Smooth muscle cell (in vitro differentiated cells): ENCODE measurements at regions not wholly inside any gene's neighbourhood (a gene's known extent, or its start where the extent isn't known, plus 50 kb on each side); places are given as distances from the start of the nearest gene placed in this dataset.

ENCODE experiments used
- DNase-seq: peaks from one replicate; lab custom pipeline; 2025; ENCODE audit not compliant: unreplicated experiment; lab: John Stamatoyannopoulos, UW
- H2AFZ ChIP-seq: fragments of 200-600 bp; sonication (generic); 2 replicates; pipeline ENCODE4 v1.6.0; 2016; ENCODE audit warnings: antibody characterized with exemption, low read depth, mild to moderate bottlenecking
- H3F3A ChIP-seq: fragments of 200-600 bp; sonication (generic); 2 replicates; pipeline ENCODE4 v1.6.0; 2017; ENCODE audit warnings: antibody characterized with exemption, low read depth
- H3K27ac ChIP-seq: fragments of 200-600 bp; sonication (generic); 2 replicates; pipeline ENCODE4 v1.5.1; 2016; ENCODE audit warnings: low read depth, mild to moderate bottlenecking
- H3K27me3 ChIP-seq: fragments of 200-600 bp; sonication (generic); 2 replicates; pipeline ENCODE4 v1.6.1; 2016; ENCODE audit warnings: low read depth, mild to moderate bottlenecking
- H3K36me3 ChIP-seq: fragments of 200-600 bp; sonication (generic); 2 replicates; pipeline ENCODE4 v1.5.1; 2016; ENCODE audit warnings: low read depth
- H3K4me1 ChIP-seq: fragments of 200-600 bp; sonication (generic); 2 replicates; pipeline ENCODE4 v1.5.1; 2016; ENCODE audit warnings: low read depth
- H3K4me2 ChIP-seq: fragments of 200-600 bp; sonication (generic); 2 replicates; pipeline ENCODE4 v1.6.0; 2016; ENCODE audit warnings: mild to moderate bottlenecking
- H3K4me3 ChIP-seq: fragments of 200-600 bp; sonication (generic); 2 replicates; pipeline ENCODE4 v1.5.1; 2016; ENCODE audit warnings: mild to moderate bottlenecking
- H3K79me2 ChIP-seq: fragments of 200-600 bp; sonication (generic); 2 replicates; pipeline ENCODE4 v1.6.0; 2016; ENCODE audit warnings: low read depth, mild to moderate bottlenecking
- H3K9ac ChIP-seq: fragments of 200-600 bp; sonication (generic); 2 replicates; pipeline ENCODE4 v1.6.0; 2016; ENCODE audit warnings: low read depth
- H3K9me3 ChIP-seq: fragments of 200-600 bp; sonication (generic); replicated peaks from 2 replicates; pipeline ENCODE4 v1.5.1; 2016; ENCODE audit warnings: low read depth
- H4K20me1 ChIP-seq: fragments of 200-600 bp; sonication (generic); 2 replicates; pipeline ENCODE4 v1.6.0; 2016; ENCODE audit warnings: low read depth
- CTCF ChIP-seq: fragments of 200-600 bp; sonication (generic); IDR thresholded peaks from 2 replicates; pipeline ENCODE4 v1.5.1; 2017; ENCODE audit warnings: borderline replicate concordance, mild to moderate bottlenecking, antibody characterized with exemption; ENCODE audit not compliant: insufficient read depth, poor library complexity, severe bottlenecking
- WGBS: methylation state at CpG from one replicate; pipeline ENCODE4 v1.1.7; 2016; ENCODE audit warnings: low lambda C conversion rate; 5-methylcytosine and 5-hydroxymethylcytosine counted together

DNA sequence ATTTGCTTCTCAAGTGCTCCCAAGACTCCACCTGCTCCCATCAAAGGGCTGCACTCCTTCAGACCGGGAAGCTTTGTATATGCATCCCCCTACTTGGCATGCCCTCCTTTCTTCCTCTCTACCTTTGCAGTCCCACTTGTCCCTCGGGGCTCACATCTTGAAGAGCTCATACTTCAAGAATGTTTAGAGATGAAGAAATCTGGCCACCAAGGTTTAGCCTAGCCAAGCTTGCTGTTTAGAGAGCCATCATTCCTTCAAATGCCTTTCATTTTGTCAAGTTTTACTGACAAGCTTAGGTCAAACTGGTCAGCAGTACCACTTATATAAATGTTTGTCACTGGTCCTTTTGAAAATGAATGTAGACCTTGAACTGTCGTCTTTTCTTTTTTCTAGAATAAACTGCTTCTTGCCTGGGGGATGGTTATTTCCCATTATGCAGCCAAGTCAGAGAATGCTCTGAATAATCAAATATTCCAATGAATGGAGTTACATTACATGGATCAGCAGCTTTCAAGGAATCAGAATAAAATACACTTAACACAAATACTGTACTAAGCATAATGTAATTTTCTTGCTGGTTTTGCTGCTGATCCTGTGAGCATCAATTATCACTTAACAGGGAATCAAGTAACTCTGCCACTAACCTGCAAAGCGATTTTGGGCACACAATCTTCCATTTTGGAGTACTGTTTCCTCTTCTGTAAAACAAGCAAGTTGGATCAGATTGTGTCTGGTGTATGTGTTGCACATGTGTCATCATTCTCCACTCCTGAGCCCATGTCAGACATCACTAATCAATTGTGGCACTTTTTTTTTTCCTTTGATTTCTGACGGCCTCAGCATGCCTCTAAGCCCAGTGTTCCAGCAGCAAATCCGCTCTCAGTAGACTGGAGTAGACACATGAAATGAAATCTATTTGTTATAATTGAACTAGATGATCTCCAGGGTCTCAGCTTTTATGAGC, 357.9 kb downstream of the PTEN start:
- Histone ChIP-seq H3K27ac (no peak overlapping the region), H3K27me3 (peaks cover 52% of the 10 kb centered on the region), H3K4me1 (no peaks in the 10 kb centered on the region), H2AFZ (no peak overlapping the region), H3K4me2 (no peak overlapping the region), H3K9ac (no peak overlapping the region), H3K4me3 (no peak overlapping the region), H3K36me3 (no peaks in the 10 kb centered on the region), H3F3A (no peaks in the 10 kb centered on the region), H3K79me2 (no peaks in the 10 kb centered on the region), H3K9me3 (no peaks in the 10 kb centered on the region), H4K20me1 (no peaks in the 10 kb centered on the region)
- DNase-seq = no peak
- TF ChIP-seq CTCF = no peak
- 77% methylated on average over 6 of the region's 6 CpGs for WGBS

DNA sequence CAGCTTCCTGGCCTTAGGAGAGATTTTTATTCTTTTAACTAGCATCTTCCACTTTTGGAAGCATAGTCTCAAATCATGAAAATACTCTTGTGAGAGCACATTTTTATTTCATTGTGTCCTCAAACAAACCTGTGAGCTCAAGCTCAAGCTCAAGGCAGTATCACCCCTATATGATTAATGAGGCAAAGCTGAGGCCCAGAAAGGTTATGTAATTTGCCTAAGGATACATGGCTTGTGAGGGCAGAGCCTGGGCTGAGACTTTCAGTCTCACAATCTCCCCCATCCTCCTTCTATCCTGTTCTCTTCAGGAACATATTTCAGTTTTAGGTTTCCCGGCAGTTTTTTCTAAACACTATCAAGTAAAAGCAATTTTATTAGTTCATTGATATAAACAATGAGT, 359.5 kb downstream of the PTEN start:
- no peak overlapping the region for H2AFZ ChIP-seq
- H3K27me3 ChIP-seq = peaks cover 39% of the 10 kb centered on the region
- H3K79me2 ChIP-seq = no peaks in the 10 kb centered on the region
- no peak for TF ChIP-seq CTCF
- H3K9me3 ChIP-seq = no peaks in the 10 kb centered on the region
- H3K36me3 ChIP-seq = no peaks in the 10 kb centered on the region
- H3K4me1 ChIP-seq = peaks cover 6% of the 10 kb centered on the region
- 85% methylated on average over 1 of the region's 1 CpG for WGBS
- no peak overlapping the region for H3K9ac ChIP-seq
- no peaks in the 10 kb centered on the region for H4K20me1 ChIP-seq
- no peak overlapping the region for H3K4me3 ChIP-seq
- H3K4me2 ChIP-seq = no peak overlapping the region
- no peaks in the 10 kb centered on the region for H3F3A ChIP-seq
- no peak for DNase-seq
- no peak overlapping the region for H3K27ac ChIP-seq
